ENCODE measurements at regions not wholly inside any gene's neighbourhood (a gene's known extent, or its start where the extent isn't known, plus 50 kb on each side); places are given as distances from the start of the nearest gene placed in this dataset.
A peak's percentile ranks its signal among the peaks of the same experiment; 100 is the strongest.

GRCh38 chr14:32258336-32258993 is 55.4 kb upstream of the RNU6-8 start:
- H3K9me3 ChIP-seq (ENCODE audit: control insufficient read depth in 4 of 4, low read length in 3 of 4), result peaks cover 0 to 1% (median 0%) of the 10 kb centered on the region in 4 donors
- WGBS, result 81% methylated on average over 3 of the region's 3 CpGs
- no peak overlapping the region for H3K27ac ChIP-seq (ENCODE audit: low read depth in 1 of 2, low read length in 2 of 2)
- no peak overlapping the region for H3K9ac ChIP-seq (ENCODE audit: low read depth in 1 of 2, low read length in 2 of 2)
- no peak for DNase-seq (ENCODE audit: low spot score)
- no peaks in the 10 kb centered on the region for H3K27me3 ChIP-seq (ENCODE audit: control insufficient read depth in 4 of 4, insufficient read depth in 4 of 4, low read length in 3 of 4)
- H3K36me3 ChIP-seq (ENCODE audit: control insufficient read depth in 4 of 4, insufficient read depth in 3 of 4, low read depth in 1 of 4, low read length in 3 of 4), result no peaks in the 10 kb centered on the region
- no peak overlapping the region for H3K4me3 ChIP-seq (ENCODE audit: low read depth in 1 of 3, low read length in 3 of 3)
- TF ChIP-seq HNF4G (IDR thresholded peaks at IDR 0.05) (no peak), RXRA (IDR thresholded peaks at IDR 0.05) (no peak), TAF1 (conservative IDR thresholded peaks at IDR 0.05) (no peak), GABPA (IDR thresholded peaks at IDR 0.05 in 1 of 2, conservative IDR thresholded peaks at IDR 0.05 in 1 of 2) (no peak)
- TF ChIP-seq, protein P1, sequence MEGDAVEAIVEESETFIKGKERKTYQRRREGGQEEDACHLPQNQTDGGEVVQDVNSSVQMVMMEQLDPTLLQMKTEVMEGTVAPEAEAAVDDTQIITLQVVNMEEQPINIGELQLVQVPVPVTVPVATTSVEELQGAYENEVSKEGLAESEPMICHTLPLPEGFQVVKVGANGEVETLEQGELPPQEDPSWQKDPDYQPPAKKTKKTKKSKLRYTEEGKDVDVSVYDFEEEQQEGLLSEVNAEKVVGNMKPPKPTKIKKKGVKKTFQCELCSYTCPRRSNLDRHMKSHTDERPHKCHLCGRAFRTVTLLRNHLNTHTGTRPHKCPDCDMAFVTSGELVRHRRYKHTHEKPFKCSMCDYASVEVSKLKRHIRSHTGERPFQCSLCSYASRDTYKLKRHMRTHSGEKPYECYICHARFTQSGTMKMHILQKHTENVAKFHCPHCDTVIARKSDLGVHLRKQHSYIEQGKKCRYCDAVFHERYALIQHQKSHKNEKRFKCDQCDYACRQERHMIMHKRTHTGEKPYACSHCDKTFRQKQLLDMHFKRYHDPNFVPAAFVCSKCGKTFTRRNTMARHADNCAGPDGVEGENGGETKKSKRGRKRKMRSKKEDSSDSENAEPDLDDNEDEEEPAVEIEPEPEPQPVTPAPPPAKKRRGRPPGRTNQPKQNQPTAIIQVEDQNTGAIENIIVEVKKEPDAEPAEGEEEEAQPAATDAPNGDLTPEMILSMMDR (IDR thresholded peaks at IDR 0.05; ENCODE audit: low read depth, low read length, missing input control), result no peak
- peaks cover 0 to 5% (median 0%) of the 10 kb centered on the region in 4 donors for H3K4me1 ChIP-seq (ENCODE audit: control insufficient read depth in 4 of 4, insufficient read depth in 4 of 4, low read length in 3 of 4)

- Histone ChIP-seq H3K27ac (ENCODE audit: low read depth in 1 of 2, low read length in 2 of 2) (no peak overlapping the region), H3K4me3 (ENCODE audit: low read depth in 1 of 3, low read length in 3 of 3) (no peak overlapping the region), H3K36me3 (ENCODE audit: control insufficient read depth in 4 of 4, insufficient read depth in 3 of 4, low read depth in 1 of 4, low read length in 3 of 4) (no peaks in the 10 kb centered on the region), H3K9ac (ENCODE audit: low read depth in 1 of 2, low read length in 2 of 2) (no peak overlapping the region), H3K9me3 (ENCODE audit: control insufficient read depth in 4 of 4, low read length in 3 of 4) (peaks cover 0 to 2% (median 0%) of the 10 kb centered on the region in 4 donors), H3K4me1 (ENCODE audit: control insufficient read depth in 4 of 4, insufficient read depth in 4 of 4, low read length in 3 of 4) (peaks cover 0 to 5% (median 0%) of the 10 kb centered on the region in 4 donors), H3K27me3 (ENCODE audit: control insufficient read depth in 4 of 4, insufficient read depth in 4 of 4, low read length in 3 of 4) (no peaks in the 10 kb centered on the region)
- DNase-seq (ENCODE audit: low spot score), result no peak
- TF ChIP-seq GABPA (IDR thresholded peaks at IDR 0.05 in 1 of 2, conservative IDR thresholded peaks at IDR 0.05 in 1 of 2), result no peak
- TF ChIP-seq JUND (IDR thresholded peaks at IDR 0.05), result peak in 1 of 2 donors; percentile 31
Measured at GRCh38 chr14:32259368-32260013, 56.4 kb upstream of the RNU6-8 start.

DNA sequence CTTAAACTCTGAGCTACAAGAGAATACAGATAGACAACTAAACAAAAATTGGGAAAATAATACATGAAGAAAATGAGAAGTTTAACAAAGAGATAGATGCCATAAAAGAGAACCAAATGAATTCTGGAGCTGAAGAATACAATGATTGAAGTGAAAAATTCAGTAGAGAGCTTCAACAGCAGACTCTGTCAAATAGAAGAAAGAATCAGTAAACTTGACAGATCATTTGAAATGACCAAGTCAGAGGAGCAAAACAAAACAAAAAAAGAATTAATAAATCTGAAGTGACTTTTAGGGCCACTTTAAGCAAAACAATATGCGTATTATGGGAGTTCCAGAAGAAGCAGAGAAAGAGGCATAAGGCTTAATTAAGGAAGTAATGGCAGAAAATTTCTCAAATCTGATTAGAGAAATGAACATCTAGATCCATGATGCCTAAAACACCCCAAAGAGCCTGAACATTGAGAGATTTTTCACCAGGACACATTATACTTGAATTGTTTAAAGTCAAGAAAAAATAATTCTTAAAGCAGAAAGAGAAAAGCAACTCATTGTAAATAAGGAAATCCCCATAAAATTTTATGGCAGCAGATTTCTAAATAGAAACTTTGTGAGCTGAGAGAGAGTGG is 61.0 kb upstream of the RNU6-8 start:
- TF ChIP-seq YY1 (IDR thresholded peaks at IDR 0.05) (no peak), SP1 (IDR thresholded peaks at IDR 0.05) (no peak), ATF3 (IDR thresholded peaks at IDR 0.05) (no peak), REST (IDR thresholded peaks at IDR 0.05) (no peak), RXRA (IDR thresholded peaks at IDR 0.05) (no peak), HNF4G (IDR thresholded peaks at IDR 0.05) (no peak), FOXA1 (IDR thresholded peaks at IDR 0.05) (no peak)
- TF ChIP-seq, protein P1 (IDR thresholded peaks at IDR 0.05; ENCODE audit: low read depth, low read length, missing input control), result no peak
- Histone ChIP-seq H3K36me3 (ENCODE audit: control insufficient read depth in 4 of 4, insufficient read depth in 3 of 4, low read depth in 1 of 4, low read length in 3 of 4) (no peaks in the 10 kb centered on the region), H3K27me3 (ENCODE audit: control insufficient read depth in 4 of 4, insufficient read depth in 4 of 4, low read length in 3 of 4) (no peaks in the 10 kb centered on the region), H3K9me3 (ENCODE audit: control insufficient read depth in 4 of 4, low read length in 3 of 4) (peaks cover 0 to 2% (median 0%) of the 10 kb centered on the region in 4 donors), H3K9ac (ENCODE audit: low read depth in 1 of 2, low read length in 2 of 2) (no peak overlapping the region), H3K4me1 (ENCODE audit: control insufficient read depth in 4 of 4, insufficient read depth in 4 of 4, low read length in 3 of 4) (no peaks in the 10 kb centered on the region), H3K4me3 (ENCODE audit: low read depth in 1 of 3, low read length in 3 of 3) (no peak overlapping the region), H3K27ac (ENCODE audit: low read depth in 1 of 2, low read length in 2 of 2) (no peak overlapping the region)
- 92% methylated on average over 1 of the region's 1 CpG for WGBS
- DNase-seq (ENCODE audit: low spot score), result no peak

All from liver (tissue), 8 donors.